ENCODE measurements at regions not wholly inside any gene's neighbourhood (a gene's known extent, or its start where the extent isn't known, plus 50 kb on each side); places are given as distances from the start of the nearest gene placed in this dataset.

- TF ChIP-seq, protein P1, sequence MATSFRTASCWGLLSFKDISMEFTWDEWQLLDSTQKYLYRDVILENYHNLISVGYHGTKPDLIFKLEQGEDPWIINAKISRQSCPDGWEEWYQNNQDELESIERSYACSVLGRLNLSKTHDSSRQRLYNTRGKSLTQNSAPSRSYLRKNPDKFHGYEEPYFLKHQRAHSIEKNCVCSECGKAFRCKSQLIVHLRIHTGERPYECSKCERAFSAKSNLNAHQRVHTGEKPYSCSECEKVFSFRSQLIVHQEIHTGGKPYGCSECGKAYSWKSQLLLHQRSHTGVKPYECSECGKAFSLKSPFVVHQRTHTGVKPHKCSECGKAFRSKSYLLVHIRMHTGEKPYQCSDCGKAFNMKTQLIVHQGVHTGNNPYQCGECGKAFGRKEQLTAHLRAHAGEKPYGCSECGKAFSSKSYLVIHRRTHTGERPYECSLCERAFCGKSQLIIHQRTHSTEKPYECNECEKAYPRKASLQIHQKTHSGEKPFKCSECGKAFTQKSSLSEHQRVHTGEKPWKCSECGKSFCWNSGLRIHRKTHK (tag by site-specific recombination; IDR thresholded peaks at IDR 0.05), result no peak
- TF ChIP-seq ZNF324 (tag by site-specific recombination; IDR thresholded peaks at IDR 0.05) (no peak), ZNF843 (tag by site-specific recombination; IDR thresholded peaks at IDR 0.05) (no peak), ZNF274 (IDR thresholded peaks at IDR 0.05; ENCODE audit: low read length) (no peak), ZNF274 (tag by site-specific recombination; IDR thresholded peaks at IDR 0.05; ENCODE audit: borderline replicate concordance) (no peak)
Measured at GRCh38 chr19:29118389-29118788, 94.6 kb downstream of the UQCRFS1 start (continued).

DNA sequence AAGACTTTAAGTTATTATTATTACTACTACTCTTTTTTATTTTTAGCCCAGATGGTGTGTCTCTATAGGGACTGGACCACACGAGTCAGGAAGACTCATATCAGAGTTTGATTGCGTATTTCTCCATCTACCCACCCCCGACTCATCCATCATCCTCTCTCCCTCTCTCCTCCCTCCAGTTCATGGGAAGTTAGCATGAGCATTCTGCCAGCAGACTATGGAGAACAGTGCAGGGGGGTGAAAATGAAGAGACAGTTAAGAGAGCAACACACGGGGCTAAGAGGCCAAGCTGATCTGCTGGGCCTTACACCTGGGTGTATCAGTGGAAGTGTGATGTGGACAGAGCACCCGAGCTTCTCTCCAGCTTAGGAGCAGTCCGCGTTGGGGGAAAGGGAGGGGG lies 95.0 kb downstream of the UQCRFS1 start:
- Histone ChIP-seq H3K9me3 (ENCODE audit: control insufficient read depth, insufficient read depth, low read depth, low read length) (peaks cover 5% of the 10 kb centered on the region), H3K36me3 (ENCODE audit: control insufficient read depth in 2 of 2, insufficient read depth in 1 of 2, low read length in 2 of 2) (no peaks in the 10 kb centered on the region), H3K4me1 (ENCODE audit: control insufficient read depth, insufficient read depth, low read length) (peaks cover 3% of the 10 kb centered on the region; the same call in 1 of the 2 replicates), H3K27ac (ENCODE audit: extremely low read depth, low read depth, low read length) (no peak overlapping the region), H3K4me3 (ENCODE audit: low read depth, low read length) (no peak overlapping the region)
- ChIA-PET POLR2A (no interaction called here), CTCF (interaction anchor here (0.8 to 1.2 kb wide), 3 partner anchors 34 to 211 kb away, joined by 3 to 5 read pairs (median 4); no protein-coding TSS in a partner anchor)
- TF ChIP-seq ZNF132 (tag by site-specific recombination; IDR thresholded peaks at IDR 0.05; ENCODE audit: borderline replicate concordance) (no peak), ZNF416 (tag by site-specific recombination; IDR thresholded peaks at IDR 0.05) (no peak), ZNF302 (tag by site-specific recombination; IDR thresholded peaks at IDR 0.05; ENCODE audit: low read depth) (no peak), ZNF544 (tag by site-specific recombination; IDR thresholded peaks at IDR 0.05) (no peak), ZNF311 (tag by site-specific recombination; IDR thresholded peaks at IDR 0.05; ENCODE audit: borderline replicate concordance) (no peak), ZBTB11 (tag by site-specific recombination; conservative IDR thresholded peaks at IDR 0.05; ENCODE audit: low read depth) (no peak), ZNF335 (tag by site-specific recombination; conservative IDR thresholded peaks at IDR 0.05) (no peak), SCRT2 (tag by site-specific recombination; IDR thresholded peaks at IDR 0.05) (no peak), GFI1B (tag by site-specific recombination; IDR thresholded peaks at IDR 0.05) (no peak), ZNF639 (tag by site-specific recombination; IDR thresholded peaks at IDR 0.05) (no peak), ZNF174 (tag by site-specific recombination; IDR thresholded peaks at IDR 0.05) (no peak), ZNF140 (tag by site-specific recombination; IDR thresholded peaks at IDR 0.05) (no peak), ZNF837 (tag by site-specific recombination; IDR thresholded peaks at IDR 0.05) (no peak)
- TF ChIP-seq, protein P2, sequence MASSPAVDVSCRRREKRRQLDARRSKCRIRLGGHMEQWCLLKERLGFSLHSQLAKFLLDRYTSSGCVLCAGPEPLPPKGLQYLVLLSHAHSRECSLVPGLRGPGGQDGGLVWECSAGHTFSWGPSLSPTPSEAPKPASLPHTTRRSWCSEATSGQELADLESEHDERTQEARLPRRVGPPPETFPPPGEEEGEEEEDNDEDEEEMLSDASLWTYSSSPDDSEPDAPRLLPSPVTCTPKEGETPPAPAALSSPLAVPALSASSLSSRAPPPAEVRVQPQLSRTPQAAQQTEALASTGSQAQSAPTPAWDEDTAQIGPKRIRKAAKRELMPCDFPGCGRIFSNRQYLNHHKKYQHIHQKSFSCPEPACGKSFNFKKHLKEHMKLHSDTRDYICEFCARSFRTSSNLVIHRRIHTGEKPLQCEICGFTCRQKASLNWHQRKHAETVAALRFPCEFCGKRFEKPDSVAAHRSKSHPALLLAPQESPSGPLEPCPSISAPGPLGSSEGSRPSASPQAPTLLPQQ (tag by site-specific recombination; IDR thresholded peaks at IDR 0.05), result no peak
- TF ChIP-seq, protein P3, sequence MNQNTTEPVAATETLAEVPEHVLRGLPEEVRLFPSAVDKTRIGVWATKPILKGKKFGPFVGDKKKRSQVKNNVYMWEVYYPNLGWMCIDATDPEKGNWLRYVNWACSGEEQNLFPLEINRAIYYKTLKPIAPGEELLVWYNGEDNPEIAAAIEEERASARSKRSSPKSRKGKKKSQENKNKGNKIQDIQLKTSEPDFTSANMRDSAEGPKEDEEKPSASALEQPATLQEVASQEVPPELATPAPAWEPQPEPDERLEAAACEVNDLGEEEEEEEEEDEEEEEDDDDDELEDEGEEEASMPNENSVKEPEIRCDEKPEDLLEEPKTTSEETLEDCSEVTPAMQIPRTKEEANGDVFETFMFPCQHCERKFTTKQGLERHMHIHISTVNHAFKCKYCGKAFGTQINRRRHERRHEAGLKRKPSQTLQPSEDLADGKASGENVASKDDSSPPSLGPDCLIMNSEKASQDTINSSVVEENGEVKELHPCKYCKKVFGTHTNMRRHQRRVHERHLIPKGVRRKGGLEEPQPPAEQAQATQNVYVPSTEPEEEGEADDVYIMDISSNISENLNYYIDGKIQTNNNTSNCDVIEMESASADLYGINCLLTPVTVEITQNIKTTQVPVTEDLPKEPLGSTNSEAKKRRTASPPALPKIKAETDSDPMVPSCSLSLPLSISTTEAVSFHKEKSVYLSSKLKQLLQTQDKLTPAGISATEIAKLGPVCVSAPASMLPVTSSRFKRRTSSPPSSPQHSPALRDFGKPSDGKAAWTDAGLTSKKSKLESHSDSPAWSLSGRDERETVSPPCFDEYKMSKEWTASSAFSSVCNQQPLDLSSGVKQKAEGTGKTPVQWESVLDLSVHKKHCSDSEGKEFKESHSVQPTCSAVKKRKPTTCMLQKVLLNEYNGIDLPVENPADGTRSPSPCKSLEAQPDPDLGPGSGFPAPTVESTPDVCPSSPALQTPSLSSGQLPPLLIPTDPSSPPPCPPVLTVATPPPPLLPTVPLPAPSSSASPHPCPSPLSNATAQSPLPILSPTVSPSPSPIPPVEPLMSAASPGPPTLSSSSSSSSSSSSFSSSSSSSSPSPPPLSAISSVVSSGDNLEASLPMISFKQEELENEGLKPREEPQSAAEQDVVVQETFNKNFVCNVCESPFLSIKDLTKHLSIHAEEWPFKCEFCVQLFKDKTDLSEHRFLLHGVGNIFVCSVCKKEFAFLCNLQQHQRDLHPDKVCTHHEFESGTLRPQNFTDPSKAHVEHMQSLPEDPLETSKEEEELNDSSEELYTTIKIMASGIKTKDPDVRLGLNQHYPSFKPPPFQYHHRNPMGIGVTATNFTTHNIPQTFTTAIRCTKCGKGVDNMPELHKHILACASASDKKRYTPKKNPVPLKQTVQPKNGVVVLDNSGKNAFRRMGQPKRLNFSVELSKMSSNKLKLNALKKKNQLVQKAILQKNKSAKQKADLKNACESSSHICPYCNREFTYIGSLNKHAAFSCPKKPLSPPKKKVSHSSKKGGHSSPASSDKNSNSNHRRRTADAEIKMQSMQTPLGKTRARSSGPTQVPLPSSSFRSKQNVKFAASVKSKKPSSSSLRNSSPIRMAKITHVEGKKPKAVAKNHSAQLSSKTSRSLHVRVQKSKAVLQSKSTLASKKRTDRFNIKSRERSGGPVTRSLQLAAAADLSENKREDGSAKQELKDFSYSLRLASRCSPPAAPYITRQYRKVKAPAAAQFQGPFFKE (tag by site-specific recombination; IDR thresholded peaks at IDR 0.05; ENCODE audit: borderline replicate concordance), result no peak
- TF ChIP-seq, protein P4, sequence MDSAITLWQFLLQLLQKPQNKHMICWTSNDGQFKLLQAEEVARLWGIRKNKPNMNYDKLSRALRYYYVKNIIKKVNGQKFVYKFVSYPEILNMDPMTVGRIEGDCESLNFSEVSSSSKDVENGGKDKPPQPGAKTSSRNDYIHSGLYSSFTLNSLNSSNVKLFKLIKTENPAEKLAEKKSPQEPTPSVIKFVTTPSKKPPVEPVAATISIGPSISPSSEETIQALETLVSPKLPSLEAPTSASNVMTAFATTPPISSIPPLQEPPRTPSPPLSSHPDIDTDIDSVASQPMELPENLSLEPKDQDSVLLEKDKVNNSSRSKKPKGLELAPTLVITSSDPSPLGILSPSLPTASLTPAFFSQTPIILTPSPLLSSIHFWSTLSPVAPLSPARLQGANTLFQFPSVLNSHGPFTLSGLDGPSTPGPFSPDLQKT (IDR thresholded peaks at IDR 0.05; ENCODE audit: borderline replicate concordance, low read depth, low read length), result no peak
